OCI-LY7 (cell line): ENCODE measurements at regions not wholly inside any gene's neighbourhood (a gene's known extent, or its start where the extent isn't known, plus 50 kb on each side); places are given as distances from the start of the nearest gene placed in this dataset.

Experiments
- EZH2phosphoT487 ChIP-seq: fragments of 200-600 bp; sonication (generic); IDR thresholded peaks from 2 replicates; pipeline ENCODE4 v1.6.1; 2018; ENCODE audit warnings: low read depth, borderline replicate concordance, mild to moderate bottlenecking, mixed run types, antibody characterized with exemption, low read length, moderate library complexity, mixed read lengths
- TF ChIP-seq, protein P1 (sequence below): fragments of 200-600 bp; sonication (generic); conservative IDR thresholded peaks from 2 replicates; pipeline ENCODE4 v1.5.1; 2014; ENCODE audit warnings: mild to moderate bottlenecking, antibody characterized with exemption, low read length, moderate library complexity, mixed read lengths

GRCh38 chr7:37538945-37539344 lies 90.3 kb upstream of the ELMO1 start:
- TF ChIP-seq, protein P1, sequence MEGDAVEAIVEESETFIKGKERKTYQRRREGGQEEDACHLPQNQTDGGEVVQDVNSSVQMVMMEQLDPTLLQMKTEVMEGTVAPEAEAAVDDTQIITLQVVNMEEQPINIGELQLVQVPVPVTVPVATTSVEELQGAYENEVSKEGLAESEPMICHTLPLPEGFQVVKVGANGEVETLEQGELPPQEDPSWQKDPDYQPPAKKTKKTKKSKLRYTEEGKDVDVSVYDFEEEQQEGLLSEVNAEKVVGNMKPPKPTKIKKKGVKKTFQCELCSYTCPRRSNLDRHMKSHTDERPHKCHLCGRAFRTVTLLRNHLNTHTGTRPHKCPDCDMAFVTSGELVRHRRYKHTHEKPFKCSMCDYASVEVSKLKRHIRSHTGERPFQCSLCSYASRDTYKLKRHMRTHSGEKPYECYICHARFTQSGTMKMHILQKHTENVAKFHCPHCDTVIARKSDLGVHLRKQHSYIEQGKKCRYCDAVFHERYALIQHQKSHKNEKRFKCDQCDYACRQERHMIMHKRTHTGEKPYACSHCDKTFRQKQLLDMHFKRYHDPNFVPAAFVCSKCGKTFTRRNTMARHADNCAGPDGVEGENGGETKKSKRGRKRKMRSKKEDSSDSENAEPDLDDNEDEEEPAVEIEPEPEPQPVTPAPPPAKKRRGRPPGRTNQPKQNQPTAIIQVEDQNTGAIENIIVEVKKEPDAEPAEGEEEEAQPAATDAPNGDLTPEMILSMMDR: no peak
- TF ChIP-seq EZH2phosphoT487: no peak
